ENCODE measurements at regions not wholly inside any gene's neighbourhood (a gene's known extent, or its start where the extent isn't known, plus 50 kb on each side); places are given as distances from the start of the nearest gene placed in this dataset.

- no peaks in the 10 kb centered on the region for H3K36me3 Mint-ChIP-seq
- intact Hi-C loops (cut with micrococcal nuclease) = loop anchor here (1.0 to 10.0 kb wide), 5 partner anchors 229 to 909 kb away; no protein-coding TSS in a partner anchor
- no peak overlapping the region for H3K4me3 ChIP-seq (ENCODE audit: low read length)
- no peaks in the 10 kb centered on the region for H3K9me3 ChIP-seq (ENCODE audit: control insufficient read depth, insufficient read depth, low read length)
- ATAC-seq (peak; percentile 69 to 84 (median 83)), DNase-seq (peak; percentile 63 to 69)
- 22% methylated on average over 16 of the region's 17 CpGs for WGBS (ENCODE audit: insufficient coverage)
- peak overlapping the region; percentile 37 for H3K27ac ChIP-seq (ENCODE audit: low read length)
- H3K27ac Mint-ChIP-seq = peak overlapping the region in 1 of 2 donors; percentile 86
- peaks cover 29% of the 10 kb centered on the region for H3K27me3 ChIP-seq (ENCODE audit: control insufficient read depth, insufficient read depth, low read length)
- H3K4me1 ChIP-seq (ENCODE audit: control insufficient read depth, insufficient read depth, low read length) = peaks cover 54% of the 10 kb centered on the region
- peak overlapping the region; percentile 37 for H3K4me3 Mint-ChIP-seq
- H3K4me1 Mint-ChIP-seq = peaks cover 37 to 74% of the 10 kb centered on the region in 2 donors
- H3K9me3 Mint-ChIP-seq = no peaks in the 10 kb centered on the region
- H3K36me3 ChIP-seq (ENCODE audit: control insufficient read depth, insufficient read depth, low read length) = no peaks in the 10 kb centered on the region
- no peak for TF ChIP-seq CTCF (IDR thresholded peaks at IDR 0.05)
- H3K27me3 Mint-ChIP-seq (ENCODE audit: low read depth in 2 of 2) = peaks cover 39 to 46% of the 10 kb centered on the region in 2 donors
These were observed 276.6 kb downstream of the UACA start for GRCh38 chr15:70486451-70487386.

GRCh38 chr15:70486012-70486411 lies 277.3 kb downstream of the UACA start:
- TF ChIP-seq CTCF (IDR thresholded peaks at IDR 0.05) = no peak
- no peaks in the 10 kb centered on the region for H3K36me3 Mint-ChIP-seq

GRCh38 chr15:70484993-70485392 lies 278.4 kb downstream of the UACA start:
- no peaks in the 10 kb centered on the region for H3K36me3 ChIP-seq (ENCODE audit: control insufficient read depth, insufficient read depth, low read length)
- H3K36me3 Mint-ChIP-seq = no peaks in the 10 kb centered on the region
- peaks cover 51% of the 10 kb centered on the region for H3K4me1 ChIP-seq (ENCODE audit: control insufficient read depth, insufficient read depth, low read length)
- no peak for DNase-seq
- no peaks in the 10 kb centered on the region for H3K9me3 ChIP-seq (ENCODE audit: control insufficient read depth, insufficient read depth, low read length)
- peaks cover 32 to 66% of the 10 kb centered on the region in 2 donors for H3K4me1 Mint-ChIP-seq
- no peak overlapping the region for H3K27ac Mint-ChIP-seq
- no peaks in the 10 kb centered on the region for H3K9me3 Mint-ChIP-seq
- H3K27me3 ChIP-seq (ENCODE audit: control insufficient read depth, insufficient read depth, low read length) = peaks cover 22% of the 10 kb centered on the region
- WGBS (ENCODE audit: insufficient coverage) = 0% methylated on average over 1 of the region's 1 CpG
- TF ChIP-seq CTCF (IDR thresholded peaks at IDR 0.05) = no peak
- intact Hi-C loops (cut with micrococcal nuclease) = loop anchor here (5.0 to 10.0 kb wide), 4 partner anchors 228 to 908 kb away; no protein-coding TSS in a partner anchor
- no peak overlapping the region for H3K4me3 Mint-ChIP-seq
- H3K4me3 ChIP-seq (ENCODE audit: low read length) = no peak overlapping the region
- ATAC-seq = no peak
- peaks cover 42 to 44% of the 10 kb centered on the region in 2 donors for H3K27me3 Mint-ChIP-seq (ENCODE audit: low read depth in 2 of 2)
- no peak overlapping the region for H3K27ac ChIP-seq (ENCODE audit: low read length)

More at GRCh38 chr15:70486012-70486411, 277.3 kb downstream of the UACA start:
- Histone ChIP-seq H3K9me3 (ENCODE audit: control insufficient read depth, insufficient read depth, low read length) (no peaks in the 10 kb centered on the region), H3K4me1 (ENCODE audit: control insufficient read depth, insufficient read depth, low read length) (peaks cover 51% of the 10 kb centered on the region), H3K36me3 (ENCODE audit: control insufficient read depth, insufficient read depth, low read length) (no peaks in the 10 kb centered on the region), H3K4me3 (ENCODE audit: low read length) (no peak overlapping the region), H3K27me3 (ENCODE audit: control insufficient read depth, insufficient read depth, low read length) (peaks cover 29% of the 10 kb centered on the region), H3K27ac (ENCODE audit: low read length) (no peak overlapping the region)
- intact Hi-C loops (cut with micrococcal nuclease) = loop anchor here (1.0 to 10.0 kb wide), 5 partner anchors 229 to 909 kb away; no protein-coding TSS in a partner anchor
- H3K4me1 Mint-ChIP-seq = peaks cover 30 to 67% of the 10 kb centered on the region in 2 donors
- peak overlapping the region; percentile 37 for H3K4me3 Mint-ChIP-seq
- H3K9me3 Mint-ChIP-seq = no peaks in the 10 kb centered on the region
- H3K27me3 Mint-ChIP-seq (ENCODE audit: low read depth in 2 of 2) = peaks cover 39 to 41% of the 10 kb centered on the region in 2 donors
- no peak for DNase-seq
- ATAC-seq = no peak
- H3K27ac Mint-ChIP-seq = peak overlapping the region in 1 of 2 donors; percentile 86
- 82% methylated on average over 2 of the region's 2 CpGs for WGBS (ENCODE audit: insufficient coverage)
